HL-60 (cell line): ENCODE measurements at regions not wholly inside any gene's neighbourhood (a gene's known extent, or its start where the extent isn't known, plus 50 kb on each side); places are given as distances from the start of the nearest gene placed in this dataset.

Experiments used
- DNase-seq, 2 experiments: peaks; one replicate each; pipeline ENCODE4 v3.0.0-alpha.2; 2010 to 2020; ENCODE audit warnings: low read depth in 1 of 2, low spot score in 1 of 2
- H3K27ac ChIP-seq: fragments of 250-450 bp; sonication (Bioruptor Pico); replicated peaks from 2 replicates; pipeline ENCODE4 v1.5.1; 2020; ENCODE audit warnings: mild to moderate bottlenecking, moderate library complexity
- H3K27me3 ChIP-seq: fragments of 250-450 bp; sonication (Bioruptor Pico); 2 replicates; pipeline ENCODE4 v1.5.1; 2021; ENCODE audit warnings: mild to moderate bottlenecking, moderate library complexity; ENCODE audit not compliant: insufficient read depth, poor library complexity, severe bottlenecking
- H3K4me3 ChIP-seq: replicated peaks from 2 replicates; pipeline ENCODE4 v1.5.1; 2011; ENCODE audit warnings: mild to moderate bottlenecking, control low read depth, low read length; ENCODE audit not compliant: insufficient read depth
- GABPA ChIP-seq: IDR thresholded peaks from 2 replicates; pipeline ENCODE4 v1.6.1; 2012; ENCODE audit warnings: low read depth
- POLR2AphosphoS5 ChIP-seq: IDR thresholded peaks from 2 replicates; pipeline ENCODE4 v1.6.1; 2012; ENCODE audit warnings: low read depth
- SPI1 ChIP-seq: IDR thresholded peaks from 2 replicates; pipeline ENCODE4 v1.6.1; 2012; ENCODE audit warnings: low read depth, mild to moderate bottlenecking, borderline replicate concordance
- TF ChIP-seq, protein P1 (sequence below): IDR thresholded peaks from one replicate; pipeline ENCODE4 v1.5.1; 2011; ENCODE audit warnings: low read length, control low read depth, inconsistent platforms; ENCODE audit not compliant: insufficient read depth
- TF ChIP-seq, protein P2 (sequence below): IDR thresholded peaks from 2 replicates; pipeline ENCODE4 v1.6.1; 2012; ENCODE audit warnings: low read depth; ENCODE audit not compliant: insufficient replicate concordance

DNA sequence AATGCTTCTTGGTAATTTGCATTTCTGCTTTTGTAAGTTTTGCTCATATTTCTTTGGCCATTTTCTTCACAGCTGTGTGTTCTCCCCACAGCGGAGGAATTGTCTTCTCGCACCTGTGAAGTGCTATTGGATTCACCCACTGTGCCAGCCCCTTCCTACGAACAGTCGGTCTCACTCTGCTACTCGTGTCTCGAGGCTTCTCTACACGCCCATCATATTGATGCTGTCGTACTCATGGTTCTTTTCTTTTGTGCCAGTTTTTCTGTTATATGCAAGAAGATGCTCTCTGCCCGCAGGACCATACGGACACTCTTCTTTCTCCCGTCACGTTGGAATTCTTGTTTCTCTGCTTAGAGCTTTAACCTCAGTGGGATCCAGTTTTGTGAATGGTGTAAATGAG lies 200.3 kb downstream of the DLL1 start:
- H3K4me3 ChIP-seq, result no peak overlapping the region
- no peak for DNase-seq
- TF ChIP-seq, protein P1, sequence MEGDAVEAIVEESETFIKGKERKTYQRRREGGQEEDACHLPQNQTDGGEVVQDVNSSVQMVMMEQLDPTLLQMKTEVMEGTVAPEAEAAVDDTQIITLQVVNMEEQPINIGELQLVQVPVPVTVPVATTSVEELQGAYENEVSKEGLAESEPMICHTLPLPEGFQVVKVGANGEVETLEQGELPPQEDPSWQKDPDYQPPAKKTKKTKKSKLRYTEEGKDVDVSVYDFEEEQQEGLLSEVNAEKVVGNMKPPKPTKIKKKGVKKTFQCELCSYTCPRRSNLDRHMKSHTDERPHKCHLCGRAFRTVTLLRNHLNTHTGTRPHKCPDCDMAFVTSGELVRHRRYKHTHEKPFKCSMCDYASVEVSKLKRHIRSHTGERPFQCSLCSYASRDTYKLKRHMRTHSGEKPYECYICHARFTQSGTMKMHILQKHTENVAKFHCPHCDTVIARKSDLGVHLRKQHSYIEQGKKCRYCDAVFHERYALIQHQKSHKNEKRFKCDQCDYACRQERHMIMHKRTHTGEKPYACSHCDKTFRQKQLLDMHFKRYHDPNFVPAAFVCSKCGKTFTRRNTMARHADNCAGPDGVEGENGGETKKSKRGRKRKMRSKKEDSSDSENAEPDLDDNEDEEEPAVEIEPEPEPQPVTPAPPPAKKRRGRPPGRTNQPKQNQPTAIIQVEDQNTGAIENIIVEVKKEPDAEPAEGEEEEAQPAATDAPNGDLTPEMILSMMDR, result no peak
- TF ChIP-seq, protein P2, sequence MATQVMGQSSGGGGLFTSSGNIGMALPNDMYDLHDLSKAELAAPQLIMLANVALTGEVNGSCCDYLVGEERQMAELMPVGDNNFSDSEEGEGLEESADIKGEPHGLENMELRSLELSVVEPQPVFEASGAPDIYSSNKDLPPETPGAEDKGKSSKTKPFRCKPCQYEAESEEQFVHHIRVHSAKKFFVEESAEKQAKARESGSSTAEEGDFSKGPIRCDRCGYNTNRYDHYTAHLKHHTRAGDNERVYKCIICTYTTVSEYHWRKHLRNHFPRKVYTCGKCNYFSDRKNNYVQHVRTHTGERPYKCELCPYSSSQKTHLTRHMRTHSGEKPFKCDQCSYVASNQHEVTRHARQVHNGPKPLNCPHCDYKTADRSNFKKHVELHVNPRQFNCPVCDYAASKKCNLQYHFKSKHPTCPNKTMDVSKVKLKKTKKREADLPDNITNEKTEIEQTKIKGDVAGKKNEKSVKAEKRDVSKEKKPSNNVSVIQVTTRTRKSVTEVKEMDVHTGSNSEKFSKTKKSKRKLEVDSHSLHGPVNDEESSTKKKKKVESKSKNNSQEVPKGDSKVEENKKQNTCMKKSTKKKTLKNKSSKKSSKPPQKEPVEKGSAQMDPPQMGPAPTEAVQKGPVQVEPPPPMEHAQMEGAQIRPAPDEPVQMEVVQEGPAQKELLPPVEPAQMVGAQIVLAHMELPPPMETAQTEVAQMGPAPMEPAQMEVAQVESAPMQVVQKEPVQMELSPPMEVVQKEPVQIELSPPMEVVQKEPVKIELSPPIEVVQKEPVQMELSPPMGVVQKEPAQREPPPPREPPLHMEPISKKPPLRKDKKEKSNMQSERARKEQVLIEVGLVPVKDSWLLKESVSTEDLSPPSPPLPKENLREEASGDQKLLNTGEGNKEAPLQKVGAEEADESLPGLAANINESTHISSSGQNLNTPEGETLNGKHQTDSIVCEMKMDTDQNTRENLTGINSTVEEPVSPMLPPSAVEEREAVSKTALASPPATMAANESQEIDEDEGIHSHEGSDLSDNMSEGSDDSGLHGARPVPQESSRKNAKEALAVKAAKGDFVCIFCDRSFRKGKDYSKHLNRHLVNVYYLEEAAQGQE, result no peak
- no peak for TF ChIP-seq SPI1
- no peak for TF ChIP-seq GABPA
- TF ChIP-seq POLR2AphosphoS5, result no peak
- no peak overlapping the region for H3K27ac ChIP-seq
- no peaks in the 10 kb centered on the region for H3K27me3 ChIP-seq

DNA sequence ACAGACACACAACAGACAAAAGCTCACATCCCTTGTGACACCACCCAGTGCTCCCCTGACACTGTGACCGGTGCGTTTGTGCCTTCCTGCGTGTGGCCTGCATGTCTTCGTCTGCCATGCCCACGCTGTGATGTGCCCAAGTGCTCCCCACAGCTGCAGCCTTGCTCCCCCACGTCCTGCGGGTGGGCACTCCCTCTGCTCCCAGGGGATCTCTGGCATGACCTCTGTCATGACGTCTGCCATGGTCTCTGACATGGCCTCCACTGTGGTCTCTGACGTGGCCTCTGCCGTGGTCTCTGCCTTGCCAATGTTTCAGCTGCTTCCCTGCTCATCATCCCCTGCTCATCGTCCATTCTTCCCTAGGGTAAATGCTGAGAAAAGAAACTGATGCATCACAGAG lies 200.9 kb downstream of the DLL1 start:
- Histone ChIP-seq H3K27me3 (no peaks in the 10 kb centered on the region), H3K27ac (peak overlapping the region; percentile 31), H3K4me3 (no peak overlapping the region)
- no peak for DNase-seq
- TF ChIP-seq SPI1 (no peak), GABPA (no peak), POLR2AphosphoS5 (no peak)
- TF ChIP-seq, protein P2, result no peak
- TF ChIP-seq, protein P1, result no peak

DNA sequence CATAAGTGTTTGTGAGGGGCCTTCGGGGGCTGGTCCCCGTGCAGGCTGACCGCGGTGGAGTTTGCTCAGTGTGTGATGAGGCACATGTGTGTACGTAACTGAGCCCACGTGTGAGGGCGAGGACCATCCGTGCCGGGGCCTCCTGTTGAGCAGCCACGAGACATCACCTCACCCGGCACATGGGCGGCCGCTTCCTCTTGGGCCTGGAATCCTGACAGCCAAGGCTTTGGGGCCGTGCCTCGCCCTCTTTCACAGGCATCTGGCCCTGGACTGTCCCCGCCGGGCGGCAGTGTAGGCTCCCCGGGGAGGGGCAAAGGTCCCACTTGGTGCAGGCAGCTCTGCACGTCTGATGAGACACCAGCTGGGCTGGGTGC lies 202.3 kb downstream of the DLL1 start:
- DNase-seq, result peak in 1 of 2 experiments; percentile 24
- Histone ChIP-seq H3K27me3 (no peaks in the 10 kb centered on the region), H3K4me3 (no peak overlapping the region; the same call in 1 of the 2 replicates), H3K27ac (peak overlapping the region; percentile 78)
- TF ChIP-seq POLR2AphosphoS5, result no peak
- TF ChIP-seq, protein P1, result no peak

DNA sequence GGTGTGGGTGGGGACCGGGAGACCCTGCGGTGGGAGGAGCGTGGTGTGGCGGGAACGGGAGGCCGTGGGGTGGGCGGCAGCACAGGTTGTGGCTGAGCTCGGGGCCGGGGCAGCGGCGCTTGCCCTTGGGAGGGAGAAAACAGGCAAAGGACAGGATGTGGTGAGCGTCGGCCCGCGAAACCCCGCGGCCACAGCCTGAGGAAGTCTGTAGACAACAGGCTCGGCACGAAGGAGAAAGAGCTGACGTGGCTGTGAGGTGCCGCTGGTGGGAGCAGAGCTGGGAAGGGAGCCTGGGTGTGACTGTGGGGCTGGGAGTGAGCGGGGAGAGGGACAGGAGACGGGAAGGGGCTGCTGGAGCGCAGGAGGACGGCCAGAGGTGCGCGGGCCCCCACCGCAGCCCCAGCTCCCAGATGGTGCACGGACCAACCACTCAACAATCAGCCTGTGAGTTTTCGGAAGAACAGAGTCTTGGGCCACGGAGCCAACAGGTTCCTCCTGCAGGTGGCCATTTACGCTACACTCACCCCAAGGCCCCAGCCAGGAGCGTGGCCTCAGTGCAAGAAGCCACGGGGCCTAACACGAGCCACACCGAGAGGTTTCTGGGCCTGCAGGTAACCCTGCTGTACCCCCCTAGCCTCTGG lies 202.8 kb downstream of the DLL1 start:
- Histone ChIP-seq H3K4me3 (peak overlapping the region; percentile 17), H3K27me3 (no peaks in the 10 kb centered on the region), H3K27ac (peak overlapping the region; percentile 78)
- TF ChIP-seq, protein P1, result no peak
- peak; percentile 63; the same call in 1 of the 2 replicates for TF ChIP-seq SPI1
- 0 out of 2 replicates have a peak, but pooled peaks have one; percentile 50 for TF ChIP-seq POLR2AphosphoS5
- TF ChIP-seq, protein P2, result no peak
- TF ChIP-seq GABPA, result peak; percentile 72
- DNase-seq, result peak; percentile 59 to 66
